ENCODE measurements at regions not wholly inside any gene's neighbourhood (a gene's known extent, or its start where the extent isn't known, plus 50 kb on each side); places are given as distances from the start of the nearest gene placed in this dataset.
A peak's percentile ranks its signal among the peaks of the same experiment; 100 is the strongest.

GRCh38 chr6:131367206-131367873 is 205.7 kb upstream of the ARG1 start:
- no peaks in the 10 kb centered on the region for H3K36me3 ChIP-seq (ENCODE audit: insufficient read depth, low read length)
- no peak overlapping the region for H3K9ac ChIP-seq (ENCODE audit: low read depth, low read length, poor library complexity, severe bottlenecking)
- H3K9me2 ChIP-seq (replicated peaks; ENCODE audit: low read depth, low read length) = no peaks in the 10 kb centered on the region
- no peaks in the 10 kb centered on the region for H3K9me3 ChIP-seq (ENCODE audit: insufficient read depth, low read depth, low read length)
- no peak overlapping the region for H2AFZ ChIP-seq (ENCODE audit: low read length)
- TF ChIP-seq CTCF (conservative IDR thresholded peaks at IDR 0.05; ENCODE audit: low read length) (no peak), EZH2phosphoT487 (IDR thresholded peaks at IDR 0.05; ENCODE audit: borderline replicate concordance) (no peak)
- no peaks in the 10 kb centered on the region for H3F3A ChIP-seq (ENCODE audit: low read depth)
- H3K4me3 ChIP-seq (ENCODE audit: low read length, poor library complexity, severe bottlenecking) = no peak overlapping the region
- no peaks in the 10 kb centered on the region for H3K79me2 ChIP-seq (ENCODE audit: insufficient read depth, low read length)
- H3K4me2 ChIP-seq (ENCODE audit: low read depth, low read length, poor library complexity, severe bottlenecking) = no peak overlapping the region
- peaks cover 7% of the 10 kb centered on the region for H3K4me1 ChIP-seq (ENCODE audit: insufficient read depth, low read length, poor library complexity, severe bottlenecking)
- no peaks in the 10 kb centered on the region for H4K20me1 ChIP-seq (ENCODE audit: insufficient read depth, low read length, poor library complexity, severe bottlenecking)
- H3K27me3 ChIP-seq (ENCODE audit: insufficient read depth, low read length, poor library complexity, severe bottlenecking) = no peaks in the 10 kb centered on the region

GRCh38 chr6:131368198-131368911 is 204.7 kb upstream of the ARG1 start:
- Histone ChIP-seq H3K27me3 (ENCODE audit: insufficient read depth, low read length, poor library complexity, severe bottlenecking) (no peaks in the 10 kb centered on the region), H3K4me1 (ENCODE audit: insufficient read depth, low read length, poor library complexity, severe bottlenecking) (peaks cover 7% of the 10 kb centered on the region), H3K79me2 (ENCODE audit: insufficient read depth, low read length) (no peaks in the 10 kb centered on the region), H3K4me2 (ENCODE audit: low read depth, low read length, poor library complexity, severe bottlenecking) (no peak overlapping the region), H3K9me2 (replicated peaks; ENCODE audit: low read depth, low read length) (no peaks in the 10 kb centered on the region), H2AFZ (ENCODE audit: low read length) (peak overlapping the region; percentile 54; the same call in 1 of the 2 replicates), H3K36me3 (ENCODE audit: insufficient read depth, low read length) (no peaks in the 10 kb centered on the region), H3K9me3 (ENCODE audit: insufficient read depth, low read depth, low read length) (no peaks in the 10 kb centered on the region), H4K20me1 (ENCODE audit: insufficient read depth, low read length, poor library complexity, severe bottlenecking) (no peaks in the 10 kb centered on the region), H3K9ac (ENCODE audit: low read depth, low read length, poor library complexity, severe bottlenecking) (no peak overlapping the region), H3K4me3 (ENCODE audit: low read length, poor library complexity, severe bottlenecking) (no peak overlapping the region), H3F3A (ENCODE audit: low read depth) (no peaks in the 10 kb centered on the region)
- TF ChIP-seq CTCF (conservative IDR thresholded peaks at IDR 0.05; ENCODE audit: low read length) = no peak
- TF ChIP-seq EZH2phosphoT487 (IDR thresholded peaks at IDR 0.05; ENCODE audit: borderline replicate concordance) = no peak

GRCh38 chr6:131372535-131372934 is 200.5 kb upstream of the ARG1 start:
- H3K9me2 ChIP-seq (replicated peaks; ENCODE audit: low read depth, low read length) = no peaks in the 10 kb centered on the region
- H3K4me3 ChIP-seq (ENCODE audit: low read length, poor library complexity, severe bottlenecking) = no peak overlapping the region
- peaks cover 7% of the 10 kb centered on the region for H3K4me1 ChIP-seq (ENCODE audit: insufficient read depth, low read length, poor library complexity, severe bottlenecking)
- no peaks in the 10 kb centered on the region for H3K9me3 ChIP-seq (ENCODE audit: insufficient read depth, low read depth, low read length)
- H3K79me2 ChIP-seq (ENCODE audit: insufficient read depth, low read length) = no peaks in the 10 kb centered on the region
- TF ChIP-seq EZH2phosphoT487 (IDR thresholded peaks at IDR 0.05; ENCODE audit: borderline replicate concordance) (no peak), CTCF (conservative IDR thresholded peaks at IDR 0.05; ENCODE audit: low read length) (no peak)
- H3K36me3 ChIP-seq (ENCODE audit: insufficient read depth, low read length) = no peaks in the 10 kb centered on the region
- no peaks in the 10 kb centered on the region for H3F3A ChIP-seq (ENCODE audit: low read depth)
- H3K9ac ChIP-seq (ENCODE audit: low read depth, low read length, poor library complexity, severe bottlenecking) = no peak overlapping the region
- H3K4me2 ChIP-seq (ENCODE audit: low read depth, low read length, poor library complexity, severe bottlenecking) = no peak overlapping the region
- no peaks in the 10 kb centered on the region for H4K20me1 ChIP-seq (ENCODE audit: insufficient read depth, low read length, poor library complexity, severe bottlenecking)
- no peak overlapping the region for H2AFZ ChIP-seq (ENCODE audit: low read length)
- no peaks in the 10 kb centered on the region for H3K27me3 ChIP-seq (ENCODE audit: insufficient read depth, low read length, poor library complexity, severe bottlenecking)

Measured in Loucy (cell line).